SK-N-SH treated with all-trans-retinoic acid at 6 μM for 48 hours (cell line): ENCODE measurements at regions not wholly inside any gene's neighbourhood (a gene's known extent, or its start where the extent isn't known, plus 50 kb on each side); places are given as distances from the start of the nearest gene placed in this dataset.

Source experiments
- GLIS3 ChIP-seq: fragments of 250-450 bp; sonication (Bioruptor Pico); IDR thresholded peaks from 2 replicates; pipeline ENCODE4 v1.5.0; 2020; ENCODE audit warnings: mild to moderate bottlenecking, moderate library complexity
- TOX ChIP-seq: fragments of 250-450 bp; sonication (Bioruptor Pico); IDR thresholded peaks from 2 replicates; pipeline ENCODE4 v1.8.0; 2021; ENCODE audit warnings: mild to moderate bottlenecking, moderate library complexity, borderline replicate concordance

DNA sequence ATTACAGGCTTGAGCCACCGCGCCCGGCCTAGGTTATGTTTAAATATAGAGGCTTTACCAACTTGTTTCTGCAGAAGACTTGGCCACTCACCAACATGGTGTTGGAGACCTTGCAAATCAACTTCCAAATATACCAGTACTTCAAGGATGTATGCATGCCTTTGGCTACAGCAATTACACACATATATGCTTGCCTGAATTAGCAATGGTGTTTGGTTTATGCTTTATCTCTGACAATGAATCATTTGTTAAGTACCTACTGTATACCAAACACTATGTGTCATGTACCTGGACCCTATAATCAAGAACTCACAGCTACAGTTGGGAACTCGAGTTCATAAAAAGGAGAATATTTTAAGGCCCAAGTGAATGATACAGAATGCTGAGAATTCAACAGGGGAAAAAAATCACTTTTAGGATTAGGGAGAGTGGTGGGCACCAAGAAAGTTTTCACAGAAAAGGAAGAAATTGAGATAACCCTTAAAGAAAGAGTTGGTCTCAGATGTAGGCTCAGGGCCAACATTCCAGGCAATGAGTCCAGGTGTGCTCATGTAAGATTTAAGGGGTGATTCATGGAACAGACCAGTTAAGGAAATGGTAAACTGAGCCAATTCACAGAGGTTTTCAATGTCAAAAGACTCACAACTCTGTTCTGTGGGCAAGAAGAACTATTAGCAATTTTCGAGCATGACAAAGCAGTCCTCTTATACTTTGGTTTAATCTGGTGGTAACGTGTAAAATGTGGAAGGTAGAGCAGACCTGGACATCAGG is 98.9 kb downstream of the BCOR start:
- TF ChIP-seq TOX (CRISPR knock-in tag) (no peak), GLIS3 (CRISPR knock-in tag) (no peak)
